NB4 (cell line): ENCODE measurements at regions not wholly inside any gene's neighbourhood (a gene's known extent, or its start where the extent isn't known, plus 50 kb on each side); places are given as distances from the start of the nearest gene placed in this dataset.
"Not testable (repeated sequence)": the region's sequence is repeated elsewhere in the genome, so short reads cannot be mapped to it uniquely, and the experiment has no call there.

Source experiments
- POLR2A ChIP-seq: IDR thresholded peaks from 2 replicates; pipeline ENCODE4 v1.6.1; 2011; ENCODE audit warnings: mild to moderate bottlenecking; ENCODE audit not compliant: insufficient read length; ENCODE audit errors: extremely low read depth
- TF ChIP-seq, protein P1 (sequence below): IDR thresholded peaks from one replicate; pipeline ENCODE4 v1.5.1; 2012; ENCODE audit warnings: low read depth, low read length
- TF ChIP-seq, protein P2 (sequence below): IDR thresholded peaks from 2 replicates; pipeline ENCODE4 v1.6.1; 2011; ENCODE audit warnings: low read depth, low read length

DNA sequence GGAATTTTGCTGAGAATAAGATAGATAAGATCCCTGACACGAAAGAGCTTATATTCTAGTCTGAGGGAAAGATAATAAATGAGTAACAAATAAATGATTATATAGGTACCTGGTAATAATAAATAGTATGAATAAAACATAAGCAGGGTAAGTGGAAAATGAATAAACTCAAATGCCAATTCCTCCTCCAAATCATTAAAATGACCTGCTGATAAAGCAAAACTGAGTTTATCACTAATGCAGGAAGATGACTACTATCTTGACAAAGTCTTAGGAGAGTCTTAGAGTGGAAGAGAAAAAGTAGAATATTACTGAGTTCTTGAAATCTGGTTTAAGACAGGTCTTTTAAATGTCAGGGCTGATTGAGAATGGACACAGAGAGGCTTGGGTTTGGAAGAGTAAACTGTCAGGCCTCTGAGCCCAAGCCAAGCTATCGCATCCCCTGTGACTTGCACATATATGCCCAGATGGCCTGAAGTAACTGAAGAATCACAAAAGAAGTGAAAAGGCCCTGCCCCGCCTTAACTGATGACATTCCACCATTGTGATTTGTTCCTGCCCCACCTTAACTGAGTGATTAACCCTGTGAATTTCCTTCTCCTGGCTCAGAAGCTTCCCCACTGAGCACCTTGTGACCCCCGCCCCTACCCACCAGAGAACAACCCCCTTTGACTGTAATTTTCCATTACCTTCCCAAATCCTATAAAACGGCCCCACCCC is 637.8 kb downstream of the UTRN start:
- TF ChIP-seq, protein P1, sequence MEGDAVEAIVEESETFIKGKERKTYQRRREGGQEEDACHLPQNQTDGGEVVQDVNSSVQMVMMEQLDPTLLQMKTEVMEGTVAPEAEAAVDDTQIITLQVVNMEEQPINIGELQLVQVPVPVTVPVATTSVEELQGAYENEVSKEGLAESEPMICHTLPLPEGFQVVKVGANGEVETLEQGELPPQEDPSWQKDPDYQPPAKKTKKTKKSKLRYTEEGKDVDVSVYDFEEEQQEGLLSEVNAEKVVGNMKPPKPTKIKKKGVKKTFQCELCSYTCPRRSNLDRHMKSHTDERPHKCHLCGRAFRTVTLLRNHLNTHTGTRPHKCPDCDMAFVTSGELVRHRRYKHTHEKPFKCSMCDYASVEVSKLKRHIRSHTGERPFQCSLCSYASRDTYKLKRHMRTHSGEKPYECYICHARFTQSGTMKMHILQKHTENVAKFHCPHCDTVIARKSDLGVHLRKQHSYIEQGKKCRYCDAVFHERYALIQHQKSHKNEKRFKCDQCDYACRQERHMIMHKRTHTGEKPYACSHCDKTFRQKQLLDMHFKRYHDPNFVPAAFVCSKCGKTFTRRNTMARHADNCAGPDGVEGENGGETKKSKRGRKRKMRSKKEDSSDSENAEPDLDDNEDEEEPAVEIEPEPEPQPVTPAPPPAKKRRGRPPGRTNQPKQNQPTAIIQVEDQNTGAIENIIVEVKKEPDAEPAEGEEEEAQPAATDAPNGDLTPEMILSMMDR = not testable (repeated sequence)
- not testable (repeated sequence) for TF ChIP-seq POLR2A
- TF ChIP-seq, protein P2, sequence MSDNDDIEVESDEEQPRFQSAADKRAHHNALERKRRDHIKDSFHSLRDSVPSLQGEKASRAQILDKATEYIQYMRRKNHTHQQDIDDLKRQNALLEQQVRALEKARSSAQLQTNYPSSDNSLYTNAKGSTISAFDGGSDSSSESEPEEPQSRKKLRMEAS = not testable (repeated sequence)
